HG03175 (cell line): ENCODE measurements at regions not wholly inside any gene's neighbourhood (a gene's known extent, or its start where the extent isn't known, plus 50 kb on each side); places are given as distances from the start of the nearest gene placed in this dataset.
"Not testable (repeated sequence)": the region's sequence is repeated elsewhere in the genome, so short reads cannot be mapped to it uniquely, and the experiment has no call there.

ENCODE experiments used
- ATAC-seq: cut with Tn5 transposase; IDR thresholded peaks from one replicate; pipeline ENCODE4 v1.9.1; 2021; ENCODE audit warnings: mild to moderate bottlenecking, moderate library complexity; ENCODE audit not compliant: unreplicated experiment

GRCh38 chr6:30832864-30833263 is 51.5 kb upstream of the DDR1 start:
- no peak for ATAC-seq

- no peak for ATAC-seq
These were observed 53.9 kb upstream of the DDR1 start for GRCh38 chr6:30830438-30830837.

- no peak for ATAC-seq
These were observed 54.6 kb upstream of the DDR1 start for GRCh38 chr6:30829639-30830255.

GRCh38 chr6:30829033-30829432 is 55.3 kb upstream of the DDR1 start:
- ATAC-seq, result no peak

GRCh38 chr6:30828027-30828962 is 56.0 kb upstream of the DDR1 start:
- no peak for ATAC-seq

- ATAC-seq, result no peak
These were observed 57.4 kb upstream of the DDR1 start for GRCh38 chr6:30826961-30827342.

- ATAC-seq, result no peak
These were observed 59.6 kb upstream of the DDR1 start for GRCh38 chr6:30824698-30825097.

GRCh38 chr6:30823534-30823865 is 60.8 kb upstream of the DDR1 start:
- ATAC-seq, result no peak

- ATAC-seq, result no peak
These were observed 62.2 kb upstream of the DDR1 start for GRCh38 chr6:30821862-30822784.

- ATAC-seq, result no peak
These were observed 64.1 kb upstream of the DDR1 start for GRCh38 chr6:30820193-30820592.

- no peak for ATAC-seq
These were observed 64.9 kb upstream of the DDR1 start for GRCh38 chr6:30819297-30819917.

- ATAC-seq, result no peak
These were observed 65.9 kb upstream of the DDR1 start for GRCh38 chr6:30818391-30818841.

GRCh38 chr6:30816791-30817739 is 67.3 kb upstream of the DDR1 start:
- ATAC-seq, result no peak

- not testable (repeated sequence) for ATAC-seq
These were observed 68.0 kb upstream of the DDR1 start for GRCh38 chr6:30816296-30816695.

- ATAC-seq, result not testable (repeated sequence)
These were observed 69.1 kb upstream of the DDR1 start for GRCh38 chr6:30815041-30815742.

- no peak for ATAC-seq
These were observed 69.9 kb upstream of the DDR1 start for GRCh38 chr6:30814146-30815040.

GRCh38 chr6:30813631-30814145 is 69.3 kb upstream of the IER3 start:
- no peak for ATAC-seq

- ATAC-seq, result peak; percentile 66
These were observed 66.5 kb upstream of the IER3 start for GRCh38 chr6:30810813-30811339.
